Breast epithelium (tissue), 3 donors: ENCODE measurements at regions not wholly inside any gene's neighbourhood (a gene's known extent, or its start where the extent isn't known, plus 50 kb on each side); places are given as distances from the start of the nearest gene placed in this dataset.

Experiments
- POLR2AphosphoS5 ChIP-seq, 3 donors: sonication (generic); formaldehyde crosslinking; IDR thresholded peaks; one replicate each; pipeline ENCODE4 v1.6.1; 2017; ENCODE audit warnings: antibody characterized with exemption in 3 of 3
- TF ChIP-seq, protein P1 (sequence below), 3 donors: fragments of 450-650 bp; IDR thresholded peaks; one replicate each; pipeline ENCODE4 v1.5.1; 2016 to 2017; ENCODE audit warnings: antibody characterized with exemption in 3 of 3, mild to moderate bottlenecking in 3 of 3, moderate library complexity in 3 of 3

DNA sequence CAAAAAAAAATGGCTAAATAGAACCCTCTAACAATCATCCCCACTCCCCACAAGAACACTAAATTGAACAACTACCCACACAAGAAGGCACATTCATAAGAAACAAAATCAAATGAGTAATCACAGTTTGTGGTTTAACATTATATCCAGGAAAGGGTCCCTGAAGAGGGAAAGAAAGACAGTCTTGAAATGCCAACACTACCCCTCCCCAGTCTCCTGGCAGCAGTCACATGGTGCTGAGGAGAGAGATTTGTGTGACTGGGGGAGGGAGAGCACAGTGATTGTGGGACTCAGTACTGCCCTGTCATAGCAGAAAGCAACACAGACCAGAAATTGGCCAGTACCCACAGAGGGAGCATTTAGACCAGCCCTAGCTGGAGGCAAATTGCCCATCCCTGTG lies 443.7 kb upstream of the BTBD3 start:
- TF ChIP-seq, protein P1, sequence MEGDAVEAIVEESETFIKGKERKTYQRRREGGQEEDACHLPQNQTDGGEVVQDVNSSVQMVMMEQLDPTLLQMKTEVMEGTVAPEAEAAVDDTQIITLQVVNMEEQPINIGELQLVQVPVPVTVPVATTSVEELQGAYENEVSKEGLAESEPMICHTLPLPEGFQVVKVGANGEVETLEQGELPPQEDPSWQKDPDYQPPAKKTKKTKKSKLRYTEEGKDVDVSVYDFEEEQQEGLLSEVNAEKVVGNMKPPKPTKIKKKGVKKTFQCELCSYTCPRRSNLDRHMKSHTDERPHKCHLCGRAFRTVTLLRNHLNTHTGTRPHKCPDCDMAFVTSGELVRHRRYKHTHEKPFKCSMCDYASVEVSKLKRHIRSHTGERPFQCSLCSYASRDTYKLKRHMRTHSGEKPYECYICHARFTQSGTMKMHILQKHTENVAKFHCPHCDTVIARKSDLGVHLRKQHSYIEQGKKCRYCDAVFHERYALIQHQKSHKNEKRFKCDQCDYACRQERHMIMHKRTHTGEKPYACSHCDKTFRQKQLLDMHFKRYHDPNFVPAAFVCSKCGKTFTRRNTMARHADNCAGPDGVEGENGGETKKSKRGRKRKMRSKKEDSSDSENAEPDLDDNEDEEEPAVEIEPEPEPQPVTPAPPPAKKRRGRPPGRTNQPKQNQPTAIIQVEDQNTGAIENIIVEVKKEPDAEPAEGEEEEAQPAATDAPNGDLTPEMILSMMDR (IDR thresholded peaks at IDR 0.05): no peak
- TF ChIP-seq POLR2AphosphoS5 (IDR thresholded peaks at IDR 0.05): no peak
